ENCODE measurements at regions not wholly inside any gene's neighbourhood (a gene's known extent, or its start where the extent isn't known, plus 50 kb on each side); places are given as distances from the start of the nearest gene placed in this dataset.
"Not testable (repeated sequence)": the region's sequence is repeated elsewhere in the genome, so short reads cannot be mapped to it uniquely, and the experiment has no call there.

- ChIA-PET POLR2A (no interaction called here), CTCF (no interaction called here)
- no peak for DNase-seq (ENCODE audit: low read depth, low spot score)
- Histone ChIP-seq H3K27ac (ENCODE audit: low read depth, low read length) (no peak overlapping the region), H3K4me3 (ENCODE audit: low read depth, low read length) (no peak overlapping the region), H3K27me3 (ENCODE audit: control insufficient read depth, insufficient read depth, low read length) (no peaks in the 10 kb centered on the region), H3K9me3 (ENCODE audit: control insufficient read depth, insufficient read depth, low read length) (no peaks in the 10 kb centered on the region; the same call in 1 of the 2 replicates)
- TF ChIP-seq, protein P1, sequence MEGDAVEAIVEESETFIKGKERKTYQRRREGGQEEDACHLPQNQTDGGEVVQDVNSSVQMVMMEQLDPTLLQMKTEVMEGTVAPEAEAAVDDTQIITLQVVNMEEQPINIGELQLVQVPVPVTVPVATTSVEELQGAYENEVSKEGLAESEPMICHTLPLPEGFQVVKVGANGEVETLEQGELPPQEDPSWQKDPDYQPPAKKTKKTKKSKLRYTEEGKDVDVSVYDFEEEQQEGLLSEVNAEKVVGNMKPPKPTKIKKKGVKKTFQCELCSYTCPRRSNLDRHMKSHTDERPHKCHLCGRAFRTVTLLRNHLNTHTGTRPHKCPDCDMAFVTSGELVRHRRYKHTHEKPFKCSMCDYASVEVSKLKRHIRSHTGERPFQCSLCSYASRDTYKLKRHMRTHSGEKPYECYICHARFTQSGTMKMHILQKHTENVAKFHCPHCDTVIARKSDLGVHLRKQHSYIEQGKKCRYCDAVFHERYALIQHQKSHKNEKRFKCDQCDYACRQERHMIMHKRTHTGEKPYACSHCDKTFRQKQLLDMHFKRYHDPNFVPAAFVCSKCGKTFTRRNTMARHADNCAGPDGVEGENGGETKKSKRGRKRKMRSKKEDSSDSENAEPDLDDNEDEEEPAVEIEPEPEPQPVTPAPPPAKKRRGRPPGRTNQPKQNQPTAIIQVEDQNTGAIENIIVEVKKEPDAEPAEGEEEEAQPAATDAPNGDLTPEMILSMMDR (IDR thresholded peaks at IDR 0.05; ENCODE audit: low read depth, low read length): no peak
These were observed 1173.6 kb upstream of the SORCS1 start for GRCh38 chr10:108338146-108338545.

DNA sequence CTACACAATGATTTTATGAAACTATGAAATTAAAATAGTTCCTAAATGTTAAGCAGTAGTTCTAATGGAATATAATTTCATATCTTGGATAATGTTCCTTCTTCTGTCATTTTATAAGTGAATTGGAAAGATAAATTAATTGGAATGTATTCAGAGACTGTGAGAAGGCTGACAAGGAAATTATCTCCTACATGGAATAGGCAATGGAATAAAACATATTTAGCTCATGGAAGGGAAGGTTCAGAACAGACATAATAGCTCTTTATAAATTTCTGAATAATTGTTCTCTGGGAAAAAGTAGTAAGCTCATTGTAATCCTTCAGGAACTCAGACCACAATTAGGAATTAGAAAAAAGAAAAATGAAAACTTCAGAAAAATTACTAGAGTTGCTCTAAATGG, 1172.3 kb upstream of the SORCS1 start:
- H3K9me3 ChIP-seq (ENCODE audit: control insufficient read depth, insufficient read depth, low read length): no peaks in the 10 kb centered on the region; the same call in 1 of the 2 replicates
- DNase-seq (ENCODE audit: low read depth, low spot score): no peak
- H3K4me3 ChIP-seq (ENCODE audit: low read depth, low read length): no peak overlapping the region
- TF ChIP-seq, protein P1 (IDR thresholded peaks at IDR 0.05; ENCODE audit: low read depth, low read length): no peak
- H3K27me3 ChIP-seq (ENCODE audit: control insufficient read depth, insufficient read depth, low read length): no peaks in the 10 kb centered on the region
- POLR2A ChIA-PET: no interaction called here
- CTCF ChIA-PET: no interaction called here
- H3K27ac ChIP-seq (ENCODE audit: low read depth, low read length): no peak overlapping the region

- no peaks in the 10 kb centered on the region for H3K27me3 ChIP-seq (ENCODE audit: control insufficient read depth, insufficient read depth, low read length)
- TF ChIP-seq, protein P1 (IDR thresholded peaks at IDR 0.05; ENCODE audit: low read depth, low read length): no peak
- CTCF ChIA-PET: no interaction called here
- DNase-seq (ENCODE audit: low read depth, low spot score): no peak
- POLR2A ChIA-PET: no interaction called here
- H3K9me3 ChIP-seq (ENCODE audit: control insufficient read depth, insufficient read depth, low read length): peaks cover 4% of the 10 kb centered on the region; the same call in 1 of the 2 replicates
- no peak overlapping the region for H3K4me3 ChIP-seq (ENCODE audit: low read depth, low read length)
- H3K27ac ChIP-seq (ENCODE audit: low read depth, low read length): no peak overlapping the region
These were observed 1163.2 kb upstream of the SORCS1 start for GRCh38 chr10:108327706-108328105.

- POLR2A ChIA-PET: no interaction called here
- no peak overlapping the region for H3K4me3 ChIP-seq (ENCODE audit: low read depth, low read length)
- DNase-seq (ENCODE audit: low read depth, low spot score): no peak
- H3K27me3 ChIP-seq (ENCODE audit: control insufficient read depth, insufficient read depth, low read length): no peaks in the 10 kb centered on the region
- TF ChIP-seq, protein P1 (IDR thresholded peaks at IDR 0.05; ENCODE audit: low read depth, low read length): no peak
- CTCF ChIA-PET: no interaction called here
- peaks cover 4% of the 10 kb centered on the region; the same call in 1 of the 2 replicates for H3K9me3 ChIP-seq (ENCODE audit: control insufficient read depth, insufficient read depth, low read length)
- H3K27ac ChIP-seq (ENCODE audit: low read depth, low read length): no peak overlapping the region
These were observed 1158.8 kb upstream of the SORCS1 start for GRCh38 chr10:108323274-108323798.

DNA sequence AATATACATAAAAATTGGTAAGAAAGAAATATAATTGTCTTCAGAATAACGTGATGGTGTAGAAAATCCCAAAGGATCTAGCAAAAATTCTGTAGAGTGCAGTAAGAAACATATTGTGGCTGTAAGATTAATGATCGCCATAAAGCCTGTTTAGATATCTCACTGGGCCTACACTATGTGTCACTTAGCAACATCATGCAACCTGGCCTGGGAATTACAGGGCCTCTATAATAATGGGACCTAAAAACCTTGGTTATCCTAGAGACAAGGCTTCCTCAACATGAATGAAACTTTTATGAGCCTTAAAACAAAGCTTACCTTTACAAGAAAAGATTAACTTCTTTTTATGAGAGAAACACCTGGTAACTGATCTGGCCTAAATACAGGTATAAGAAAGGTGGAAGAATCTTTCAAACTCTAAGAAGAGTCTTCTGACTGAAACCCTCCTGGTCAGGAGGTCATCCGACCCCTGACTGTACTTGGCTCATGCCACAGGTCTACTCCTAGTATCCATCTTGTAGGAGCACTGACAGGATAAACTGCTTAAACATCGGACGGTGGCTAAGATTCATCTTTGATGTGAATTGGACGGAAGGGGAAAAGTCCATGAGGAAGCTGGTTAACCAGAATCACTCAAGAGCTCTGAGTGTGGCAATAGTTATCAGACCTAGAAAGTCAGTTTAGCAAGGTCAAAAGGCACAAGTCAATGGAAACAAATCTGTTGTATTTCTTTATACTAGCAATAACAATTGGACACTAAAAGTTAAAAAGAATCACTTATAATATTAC, 1155.1 kb upstream of the SORCS1 start:
- Histone ChIP-seq H3K27me3 (ENCODE audit: control insufficient read depth, insufficient read depth, low read length) (no peaks in the 10 kb centered on the region), H3K9me3 (ENCODE audit: control insufficient read depth, insufficient read depth, low read length) (peaks cover 3% of the 10 kb centered on the region; the same call in 1 of the 2 replicates), H3K27ac (ENCODE audit: low read depth, low read length) (no peak overlapping the region), H3K4me3 (ENCODE audit: low read depth, low read length) (no peak overlapping the region)
- no peak for DNase-seq (ENCODE audit: low read depth, low spot score)
- CTCF ChIA-PET: no interaction called here
- POLR2A ChIA-PET: no interaction called here
- TF ChIP-seq, protein P1 (IDR thresholded peaks at IDR 0.05; ENCODE audit: low read depth, low read length): no peak

GRCh38 chr10:108315636-108316035, 1151.1 kb upstream of the SORCS1 start:
- H3K27ac ChIP-seq (ENCODE audit: low read depth, low read length); DNase-seq (ENCODE audit: low read depth, low spot score); H3K9me3 ChIP-seq (ENCODE audit: control insufficient read depth, insufficient read depth, low read length); POLR2A ChIA-PET; H3K4me3 ChIP-seq (ENCODE audit: low read depth, low read length); CTCF ChIA-PET; H3K27me3 ChIP-seq (ENCODE audit: control insufficient read depth, insufficient read depth, low read length): not testable (repeated sequence)
